ENCODE measurements at regions not wholly inside any gene's neighbourhood (a gene's known extent, or its start where the extent isn't known, plus 50 kb on each side); places are given as distances from the start of the nearest gene placed in this dataset.

GRCh38 chr15:100703032-100703578 is 100.7 kb downstream of the ASB7 start:
- no peaks in the 10 kb centered on the region for H3K27me3 ChIP-seq (ENCODE audit: control insufficient read depth in 2 of 2, insufficient read depth in 1 of 2, low read length in 1 of 2)
- H3K36me3 ChIP-seq (ENCODE audit: control insufficient read depth in 2 of 2, insufficient read depth in 2 of 2, low read length in 1 of 2), result no peaks in the 10 kb centered on the region
- DNase-seq (ENCODE audit: low read depth in 6 of 9, low spot score in 9 of 9), result no peak
- H3K27ac ChIP-seq (ENCODE audit: low read depth in 1 of 2, low read length in 1 of 2), result no peak overlapping the region
- no peaks in the 10 kb centered on the region for H3K4me1 ChIP-seq (ENCODE audit: control insufficient read depth in 2 of 2, insufficient read depth in 2 of 2, low read length in 2 of 2)
- H3K9me3 ChIP-seq (ENCODE audit: control insufficient read depth in 2 of 2, insufficient read depth in 1 of 2, low read length in 1 of 2), result no peaks in the 10 kb centered on the region
- 57% methylated on average over 3 of the region's 3 CpGs for WGBS
- no peak overlapping the region for H3K4me3 ChIP-seq (ENCODE audit: low read length in 2 of 2)

GRCh38 chr15:100703671-100704070 is 101.3 kb downstream of the ASB7 start:
- no peaks in the 10 kb centered on the region for H3K36me3 ChIP-seq (ENCODE audit: control insufficient read depth in 2 of 2, insufficient read depth in 2 of 2, low read length in 1 of 2)
- H3K4me3 ChIP-seq (ENCODE audit: low read length in 2 of 2), result no peak overlapping the region
- DNase-seq (ENCODE audit: low read depth in 6 of 9, low spot score in 9 of 9), result no peak
- H3K9me3 ChIP-seq (ENCODE audit: control insufficient read depth in 2 of 2, insufficient read depth in 1 of 2, low read length in 1 of 2), result no peaks in the 10 kb centered on the region
- no peaks in the 10 kb centered on the region for H3K4me1 ChIP-seq (ENCODE audit: control insufficient read depth in 2 of 2, insufficient read depth in 2 of 2, low read length in 2 of 2)
- H3K27me3 ChIP-seq (ENCODE audit: control insufficient read depth in 2 of 2, insufficient read depth in 1 of 2, low read length in 1 of 2), result no peaks in the 10 kb centered on the region
- 92% methylated on average over 10 of the region's 10 CpGs for WGBS
- no peak overlapping the region for H3K27ac ChIP-seq (ENCODE audit: low read depth in 1 of 2, low read length in 1 of 2)

- no peaks in the 10 kb centered on the region for H3K4me1 ChIP-seq (ENCODE audit: control insufficient read depth in 2 of 2, insufficient read depth in 2 of 2, low read length in 2 of 2)
- no peak overlapping the region for H3K4me3 ChIP-seq (ENCODE audit: low read length in 2 of 2)
- no peak overlapping the region for H3K27ac ChIP-seq (ENCODE audit: low read depth in 1 of 2, low read length in 1 of 2)
- no peaks in the 10 kb centered on the region for H3K36me3 ChIP-seq (ENCODE audit: control insufficient read depth in 2 of 2, insufficient read depth in 2 of 2, low read length in 1 of 2)
- H3K9me3 ChIP-seq (ENCODE audit: control insufficient read depth in 2 of 2, insufficient read depth in 1 of 2, low read length in 1 of 2), result no peaks in the 10 kb centered on the region
- H3K27me3 ChIP-seq (ENCODE audit: control insufficient read depth in 2 of 2, insufficient read depth in 1 of 2, low read length in 1 of 2), result no peaks in the 10 kb centered on the region
- DNase-seq (ENCODE audit: low read depth in 6 of 9, low spot score in 9 of 9), result no peak
- WGBS, result 88% methylated on average over 7 of the region's 7 CpGs
Observed at GRCh38 chr15:100704281-100705055, 102.1 kb downstream of the ASB7 start.

- no peak overlapping the region for H3K4me3 ChIP-seq (ENCODE audit: low read length in 2 of 2)
- H3K27ac ChIP-seq (ENCODE audit: low read depth in 1 of 2, low read length in 1 of 2), result no peak overlapping the region
- no peaks in the 10 kb centered on the region for H3K27me3 ChIP-seq (ENCODE audit: control insufficient read depth in 2 of 2, insufficient read depth in 1 of 2, low read length in 1 of 2)
- peaks cover 0 to 3% of the 10 kb centered on the region in 2 donors for H3K9me3 ChIP-seq (ENCODE audit: control insufficient read depth in 2 of 2, insufficient read depth in 1 of 2, low read length in 1 of 2)
- H3K4me1 ChIP-seq (ENCODE audit: control insufficient read depth in 2 of 2, insufficient read depth in 2 of 2, low read length in 2 of 2), result no peaks in the 10 kb centered on the region
- 94% methylated on average over 7 of the region's 7 CpGs for WGBS
- no peaks in the 10 kb centered on the region for H3K36me3 ChIP-seq (ENCODE audit: control insufficient read depth in 2 of 2, insufficient read depth in 2 of 2, low read length in 1 of 2)
- no peak for DNase-seq (ENCODE audit: low read depth in 6 of 9, low spot score in 9 of 9)
Observed at GRCh38 chr15:100705065-100705464, 102.7 kb downstream of the ASB7 start.

GRCh38 chr15:100705841-100706240 is 103.5 kb downstream of the ASB7 start:
- 96% methylated on average over 11 of the region's 11 CpGs for WGBS
- Histone ChIP-seq H3K9me3 (ENCODE audit: control insufficient read depth in 2 of 2, insufficient read depth in 1 of 2, low read length in 1 of 2) (peaks cover 0 to 8% of the 10 kb centered on the region in 2 donors), H3K4me1 (ENCODE audit: control insufficient read depth in 2 of 2, insufficient read depth in 2 of 2, low read length in 2 of 2) (no peaks in the 10 kb centered on the region), H3K36me3 (ENCODE audit: control insufficient read depth in 2 of 2, insufficient read depth in 2 of 2, low read length in 1 of 2) (no peaks in the 10 kb centered on the region), H3K27ac (ENCODE audit: low read depth in 1 of 2, low read length in 1 of 2) (no peak overlapping the region), H3K4me3 (ENCODE audit: low read length in 2 of 2) (no peak overlapping the region), H3K27me3 (ENCODE audit: control insufficient read depth in 2 of 2, insufficient read depth in 1 of 2, low read length in 1 of 2) (no peaks in the 10 kb centered on the region)
- no peak for DNase-seq (ENCODE audit: low read depth in 6 of 9, low spot score in 9 of 9)

- Histone ChIP-seq H3K4me1 (ENCODE audit: control insufficient read depth in 2 of 2, insufficient read depth in 2 of 2, low read length in 2 of 2) (no peaks in the 10 kb centered on the region), H3K36me3 (ENCODE audit: control insufficient read depth in 2 of 2, insufficient read depth in 2 of 2, low read length in 1 of 2) (no peaks in the 10 kb centered on the region), H3K9me3 (ENCODE audit: control insufficient read depth in 2 of 2, insufficient read depth in 1 of 2, low read length in 1 of 2) (peaks cover 0 to 8% of the 10 kb centered on the region in 2 donors), H3K4me3 (ENCODE audit: low read length in 2 of 2) (no peak overlapping the region), H3K27me3 (ENCODE audit: control insufficient read depth in 2 of 2, insufficient read depth in 1 of 2, low read length in 1 of 2) (no peaks in the 10 kb centered on the region), H3K27ac (ENCODE audit: low read depth in 1 of 2, low read length in 1 of 2) (no peak overlapping the region)
- DNase-seq (ENCODE audit: low read depth in 6 of 9, low spot score in 9 of 9), result no peak
- 50% methylated on average over 4 of the region's 4 CpGs for WGBS
Observed at GRCh38 chr15:100707229-100707628, 104.8 kb downstream of the ASB7 start.

- no peak for DNase-seq (ENCODE audit: low read depth in 6 of 9, low spot score in 9 of 9)
- no peak overlapping the region for H3K27ac ChIP-seq (ENCODE audit: low read depth in 1 of 2, low read length in 1 of 2)
- H3K4me1 ChIP-seq (ENCODE audit: control insufficient read depth in 2 of 2, insufficient read depth in 2 of 2, low read length in 2 of 2), result no peaks in the 10 kb centered on the region
- H3K36me3 ChIP-seq (ENCODE audit: control insufficient read depth in 2 of 2, insufficient read depth in 2 of 2, low read length in 1 of 2), result no peaks in the 10 kb centered on the region
- no peaks in the 10 kb centered on the region for H3K27me3 ChIP-seq (ENCODE audit: control insufficient read depth in 2 of 2, insufficient read depth in 1 of 2, low read length in 1 of 2)
- H3K9me3 ChIP-seq (ENCODE audit: control insufficient read depth in 2 of 2, insufficient read depth in 1 of 2, low read length in 1 of 2), result peaks cover 0 to 8% of the 10 kb centered on the region in 2 donors
- 87% methylated on average over 3 of the region's 3 CpGs for WGBS
- no peak overlapping the region for H3K4me3 ChIP-seq (ENCODE audit: low read length in 2 of 2)
Observed at GRCh38 chr15:100708916-100709315, 106.5 kb downstream of the ASB7 start.

- WGBS, result 46% methylated on average over 2 of the region's 2 CpGs
- Histone ChIP-seq H3K4me1 (ENCODE audit: control insufficient read depth in 2 of 2, insufficient read depth in 2 of 2, low read length in 2 of 2) (no peaks in the 10 kb centered on the region), H3K27me3 (ENCODE audit: control insufficient read depth in 2 of 2, insufficient read depth in 1 of 2, low read length in 1 of 2) (no peaks in the 10 kb centered on the region), H3K4me3 (ENCODE audit: low read length in 2 of 2) (no peak overlapping the region), H3K9me3 (ENCODE audit: control insufficient read depth in 2 of 2, insufficient read depth in 1 of 2, low read length in 1 of 2) (peaks cover 0 to 8% of the 10 kb centered on the region in 2 donors), H3K27ac (ENCODE audit: low read depth in 1 of 2, low read length in 1 of 2) (no peak overlapping the region), H3K36me3 (ENCODE audit: control insufficient read depth in 2 of 2, insufficient read depth in 2 of 2, low read length in 1 of 2) (no peaks in the 10 kb centered on the region)
- DNase-seq (ENCODE audit: low read depth in 6 of 9, low spot score in 9 of 9), result no peak
Observed at GRCh38 chr15:100710222-100710621, 107.8 kb downstream of the ASB7 start.

GRCh38 chr15:100710744-100711515 is 108.5 kb downstream of the ASB7 start:
- Histone ChIP-seq H3K36me3 (ENCODE audit: control insufficient read depth in 2 of 2, insufficient read depth in 2 of 2, low read length in 1 of 2) (no peaks in the 10 kb centered on the region), H3K9me3 (ENCODE audit: control insufficient read depth in 2 of 2, insufficient read depth in 1 of 2, low read length in 1 of 2) (peaks cover 0 to 8% of the 10 kb centered on the region in 2 donors), H3K27me3 (ENCODE audit: control insufficient read depth in 2 of 2, insufficient read depth in 1 of 2, low read length in 1 of 2) (no peaks in the 10 kb centered on the region), H3K27ac (ENCODE audit: low read depth in 1 of 2, low read length in 1 of 2) (no peak overlapping the region), H3K4me3 (ENCODE audit: low read length in 2 of 2) (no peak overlapping the region), H3K4me1 (ENCODE audit: control insufficient read depth in 2 of 2, insufficient read depth in 2 of 2, low read length in 2 of 2) (no peaks in the 10 kb centered on the region)
- DNase-seq (ENCODE audit: low read depth in 6 of 9, low spot score in 9 of 9), result no peak
- 96% methylated on average over 16 of the region's 16 CpGs for WGBS

Measured in thymus (tissue), 11 donors.